C4-2B (cell line): ENCODE measurements at regions not wholly inside any gene's neighbourhood (a gene's known extent, or its start where the extent isn't known, plus 50 kb on each side); places are given as distances from the start of the nearest gene placed in this dataset.

Experiments used
- H3K27ac ChIP-seq: fragments of 450-650 bp; 2 replicates; pipeline ENCODE4 v1.5.1; 2017
- CTCF ChIP-seq: fragments of 450-650 bp; conservative IDR thresholded peaks from 2 replicates; pipeline ENCODE4 v1.5.1; 2017; ENCODE audit warnings: mild to moderate bottlenecking
- ZFX ChIP-seq: fragments of 450-650 bp; IDR thresholded peaks from 2 replicates; pipeline ENCODE4 v1.6.1; 2017

GRCh38 chr13:22047082-22047784, 376.4 kb downstream of the FGF9 start:
- no peak overlapping the region for H3K27ac ChIP-seq
- TF ChIP-seq CTCF (no peak), ZFX (no peak)

GRCh38 chr13:22047785-22048104, 376.9 kb downstream of the FGF9 start:
- TF ChIP-seq ZFX (no peak), CTCF (no peak)

GRCh38 chr13:22049384-22049783, 378.5 kb downstream of the FGF9 start:
- TF ChIP-seq ZFX = no peak
- no peak for TF ChIP-seq CTCF
- no peak overlapping the region for H3K27ac ChIP-seq

More at GRCh38 chr13:22047785-22048104, 376.9 kb downstream of the FGF9 start:
- no peak overlapping the region for H3K27ac ChIP-seq

- TF ChIP-seq ZFX = no peak
- TF ChIP-seq CTCF = no peak
- no peak overlapping the region for H3K27ac ChIP-seq
Measured at GRCh38 chr13:22050951-22051563, 380.2 kb downstream of the FGF9 start.

GRCh38 chr13:22053053-22053452, 382.2 kb downstream of the FGF9 start:
- TF ChIP-seq CTCF (no peak), ZFX (no peak)
- no peak overlapping the region for H3K27ac ChIP-seq

- H3K27ac ChIP-seq = no peak overlapping the region
- TF ChIP-seq ZFX (no peak), CTCF (no peak)
Measured at GRCh38 chr13:22055259-22055658, 384.4 kb downstream of the FGF9 start.

GRCh38 chr13:22060187-22060586, 389.3 kb downstream of the FGF9 start:
- H3K27ac ChIP-seq = no peak overlapping the region
- TF ChIP-seq ZFX (no peak), CTCF (no peak)
